ENCODE measurements at regions not wholly inside any gene's neighbourhood (a gene's known extent, or its start where the extent isn't known, plus 50 kb on each side); places are given as distances from the start of the nearest gene placed in this dataset.

GRCh38 chr14:106620368-106620767, 1094.0 kb downstream of the TMEM121 start:
- TF ChIP-seq ZNF70 (CRISPR knock-in tag; IDR thresholded peaks at IDR 0.05) (no peak), PATZ1 (CRISPR knock-in tag; IDR thresholded peaks at IDR 0.05; ENCODE audit: borderline replicate concordance) (no peak), POU6F1 (CRISPR knock-in tag; IDR thresholded peaks at IDR 0.05; ENCODE audit: borderline replicate concordance, low read depth) (no peak), TOX (CRISPR knock-in tag; IDR thresholded peaks at IDR 0.05; ENCODE audit: borderline replicate concordance) (no peak), ZFP30 (CRISPR knock-in tag; IDR thresholded peaks at IDR 0.05) (no peak), BACH2 (CRISPR knock-in tag; IDR thresholded peaks at IDR 0.05; ENCODE audit: borderline replicate concordance) (no peak), ARNTL (CRISPR knock-in tag; IDR thresholded peaks at IDR 0.05; ENCODE audit: borderline replicate concordance, low read depth) (no peak), CSRNP3 (CRISPR knock-in tag; IDR thresholded peaks at IDR 0.05) (no peak), ISL1 (CRISPR knock-in tag; IDR thresholded peaks at IDR 0.05) (no peak), ZFP3 (CRISPR knock-in tag; IDR thresholded peaks at IDR 0.05) (no peak), ZC3H10 (CRISPR knock-in tag; IDR thresholded peaks at IDR 0.05) (no peak), TCF4 (CRISPR knock-in tag; IDR thresholded peaks at IDR 0.05; ENCODE audit: borderline replicate concordance) (no peak), ESRRG (CRISPR knock-in tag; IDR thresholded peaks at IDR 0.05) (no peak), GLIS3 (CRISPR knock-in tag; IDR thresholded peaks at IDR 0.05) (no peak)
